Calu3 (cell line): ENCODE measurements at regions not wholly inside any gene's neighbourhood (a gene's known extent, or its start where the extent isn't known, plus 50 kb on each side); places are given as distances from the start of the nearest gene placed in this dataset.

Source experiments
- BruUV-seq: library from RNA; stranded (reverse); fragments of 400-500 nt; replicated peaks from 2 replicates; lab custom pipeline; 2021; lab: Mats Ljungman, UMichigan
- CTCF ChIA-PET: fragments of 300-600 bp; sonication (Branson Sonifier 250); formaldehyde crosslinking; loops from one replicate; lab custom pipeline; 2022; ENCODE audit warnings: antibody characterized with exemption; lab: Charles Lee
- DNase-seq: peaks from one replicate; pipeline ENCODE4 v3.0.0; 2022
- H3K27ac Mint-ChIP-seq: one replicate; pipeline ENCODE4 v1.8.0; 2022; ENCODE audit warnings: mixed read lengths; ENCODE audit not compliant: unreplicated experiment
- H3K27me3 Mint-ChIP-seq: one replicate; pipeline ENCODE4 v1.8.0; 2022; ENCODE audit warnings: mixed read lengths; ENCODE audit not compliant: unreplicated experiment
- H3K36me3 Mint-ChIP-seq: one replicate; pipeline ENCODE4 v1.8.0; 2022; ENCODE audit warnings: mild to moderate bottlenecking, moderate library complexity, mixed read lengths; ENCODE audit not compliant: insufficient read depth, unreplicated experiment
- H3K4me1 Mint-ChIP-seq: one replicate; pipeline ENCODE4 v1.8.0; 2022; ENCODE audit warnings: mild to moderate bottlenecking, low read depth, mixed read lengths; ENCODE audit not compliant: unreplicated experiment
- H3K4me3 Mint-ChIP-seq: one replicate; pipeline ENCODE4 v1.8.0; 2022; ENCODE audit warnings: mild to moderate bottlenecking, low read depth, moderate library complexity, mixed read lengths; ENCODE audit not compliant: unreplicated experiment
- H3K9me3 Mint-ChIP-seq: one replicate; pipeline ENCODE4 v1.8.0; 2022; ENCODE audit warnings: low read depth, mixed read lengths; ENCODE audit not compliant: unreplicated experiment
- intact Hi-C: fragments of 100-400 bp; cut with micrococcal nuclease; formaldehyde crosslinking; loops from one replicate; pipeline ENCODE4 v1.10.0; 2022; ENCODE audit not compliant: unreplicated experiment
- TF ChIP-seq, protein P1 (sequence below): fragments of 200-600 bp; IDR thresholded peaks from one replicate; pipeline ENCODE4 v1.8.0; 2022; ENCODE audit warnings: antibody characterized with exemption; ENCODE audit not compliant: unreplicated experiment

GRCh38 chr19:30672926-30673325 lies 300.7 kb downstream of the ZNF536 start:
- Mint-ChIP-seq H3K4me1 (no peaks in the 10 kb centered on the region), H3K9me3 (no peaks in the 10 kb centered on the region), H3K27me3 (peaks cover 50% of the 10 kb centered on the region), H3K27ac (no peak overlapping the region), H3K4me3 (no peak overlapping the region), H3K36me3 (no peaks in the 10 kb centered on the region)
- intact Hi-C loops, result no loop called here
- TF ChIP-seq, protein P1, sequence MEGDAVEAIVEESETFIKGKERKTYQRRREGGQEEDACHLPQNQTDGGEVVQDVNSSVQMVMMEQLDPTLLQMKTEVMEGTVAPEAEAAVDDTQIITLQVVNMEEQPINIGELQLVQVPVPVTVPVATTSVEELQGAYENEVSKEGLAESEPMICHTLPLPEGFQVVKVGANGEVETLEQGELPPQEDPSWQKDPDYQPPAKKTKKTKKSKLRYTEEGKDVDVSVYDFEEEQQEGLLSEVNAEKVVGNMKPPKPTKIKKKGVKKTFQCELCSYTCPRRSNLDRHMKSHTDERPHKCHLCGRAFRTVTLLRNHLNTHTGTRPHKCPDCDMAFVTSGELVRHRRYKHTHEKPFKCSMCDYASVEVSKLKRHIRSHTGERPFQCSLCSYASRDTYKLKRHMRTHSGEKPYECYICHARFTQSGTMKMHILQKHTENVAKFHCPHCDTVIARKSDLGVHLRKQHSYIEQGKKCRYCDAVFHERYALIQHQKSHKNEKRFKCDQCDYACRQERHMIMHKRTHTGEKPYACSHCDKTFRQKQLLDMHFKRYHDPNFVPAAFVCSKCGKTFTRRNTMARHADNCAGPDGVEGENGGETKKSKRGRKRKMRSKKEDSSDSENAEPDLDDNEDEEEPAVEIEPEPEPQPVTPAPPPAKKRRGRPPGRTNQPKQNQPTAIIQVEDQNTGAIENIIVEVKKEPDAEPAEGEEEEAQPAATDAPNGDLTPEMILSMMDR, result no peak
- BruUV-seq, result no TSS peak
- DNase-seq, result no peak
- CTCF ChIA-PET, result no interaction called here

GRCh38 chr19:30671622-30672051 lies 299.5 kb downstream of the ZNF536 start:
- DNase-seq, result no peak
- H3K4me1 Mint-ChIP-seq, result no peaks in the 10 kb centered on the region
- peaks cover 50% of the 10 kb centered on the region for H3K27me3 Mint-ChIP-seq
- BruUV-seq, result no TSS peak
- no peaks in the 10 kb centered on the region for H3K36me3 Mint-ChIP-seq
- intact Hi-C loops, result no loop called here
- H3K27ac Mint-ChIP-seq, result no peak overlapping the region
- H3K9me3 Mint-ChIP-seq, result no peaks in the 10 kb centered on the region
- H3K4me3 Mint-ChIP-seq, result no peak overlapping the region
- CTCF ChIA-PET, result no interaction called here
- TF ChIP-seq, protein P1, result no peak

DNA sequence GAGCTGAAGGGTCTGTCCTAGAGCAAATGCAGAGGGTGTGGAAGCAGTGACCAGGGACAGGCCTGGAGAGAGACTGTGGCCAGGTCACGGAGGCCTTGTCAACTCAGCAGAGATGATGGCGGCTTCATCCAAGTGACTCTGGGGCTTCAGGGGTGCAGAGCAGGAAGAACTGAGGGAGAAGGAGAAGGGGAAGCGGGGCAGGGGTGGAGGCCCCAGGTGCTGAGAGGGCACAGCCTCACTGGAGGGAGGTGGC lies 299.1 kb downstream of the ZNF536 start:
- TF ChIP-seq, protein P1, result no peak
- Mint-ChIP-seq H3K27me3 (peaks cover 50% of the 10 kb centered on the region), H3K4me1 (no peaks in the 10 kb centered on the region), H3K36me3 (no peaks in the 10 kb centered on the region), H3K27ac (no peak overlapping the region), H3K9me3 (no peaks in the 10 kb centered on the region), H3K4me3 (no peak overlapping the region)
- intact Hi-C loops, result no loop called here
- DNase-seq, result no peak
- CTCF ChIA-PET, result no interaction called here
- BruUV-seq, result no TSS peak

DNA sequence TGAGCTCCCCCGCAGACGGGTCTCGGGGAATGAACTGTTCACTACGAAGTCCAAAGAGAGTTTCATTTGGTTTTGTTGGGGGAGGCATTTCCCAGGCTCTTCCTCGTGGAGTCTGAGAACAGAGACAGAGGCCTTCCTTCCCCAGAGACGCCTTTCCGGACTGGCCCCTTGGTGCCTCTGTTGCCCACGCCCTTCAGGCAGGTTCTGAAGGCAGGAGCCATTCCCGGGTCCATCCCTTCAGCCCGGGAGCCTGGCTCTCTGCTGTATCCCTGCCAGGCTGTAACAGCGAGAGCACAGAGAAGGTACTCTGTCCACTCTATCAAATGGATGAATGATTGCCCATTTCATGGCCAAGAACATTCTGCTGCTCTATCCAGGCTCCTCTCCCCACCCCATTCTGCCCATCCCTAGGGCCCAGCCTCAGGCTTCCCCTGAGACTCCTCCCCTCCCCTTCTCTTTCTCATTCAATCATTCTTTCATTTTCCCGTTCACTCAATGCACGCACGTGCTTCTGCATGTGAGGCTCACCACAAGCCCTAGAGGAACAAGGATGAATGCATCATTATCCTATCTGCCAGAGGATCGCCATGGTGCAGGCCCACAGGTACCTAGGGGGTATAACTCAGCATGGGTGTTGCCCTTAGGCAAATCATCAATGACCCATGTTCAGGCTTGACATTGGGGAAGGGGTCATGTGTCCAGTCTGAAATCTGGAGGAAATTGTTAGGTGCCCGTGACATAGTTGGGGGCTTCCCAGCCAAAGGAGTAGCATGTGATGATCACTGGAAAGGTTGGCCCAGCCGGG lies 298.6 kb downstream of the ZNF536 start:
- no peak for DNase-seq
- intact Hi-C loops, result no loop called here
- CTCF ChIA-PET, result no interaction called here
- TF ChIP-seq, protein P1, result no peak
- Mint-ChIP-seq H3K27me3 (peaks cover 50% of the 10 kb centered on the region), H3K9me3 (no peaks in the 10 kb centered on the region), H3K4me3 (no peak overlapping the region), H3K4me1 (no peaks in the 10 kb centered on the region), H3K36me3 (no peaks in the 10 kb centered on the region), H3K27ac (no peak overlapping the region)
- no TSS peak for BruUV-seq
